ENCODE measurements at regions not wholly inside any gene's neighbourhood (a gene's known extent, or its start where the extent isn't known, plus 50 kb on each side); places are given as distances from the start of the nearest gene placed in this dataset.

DNA sequence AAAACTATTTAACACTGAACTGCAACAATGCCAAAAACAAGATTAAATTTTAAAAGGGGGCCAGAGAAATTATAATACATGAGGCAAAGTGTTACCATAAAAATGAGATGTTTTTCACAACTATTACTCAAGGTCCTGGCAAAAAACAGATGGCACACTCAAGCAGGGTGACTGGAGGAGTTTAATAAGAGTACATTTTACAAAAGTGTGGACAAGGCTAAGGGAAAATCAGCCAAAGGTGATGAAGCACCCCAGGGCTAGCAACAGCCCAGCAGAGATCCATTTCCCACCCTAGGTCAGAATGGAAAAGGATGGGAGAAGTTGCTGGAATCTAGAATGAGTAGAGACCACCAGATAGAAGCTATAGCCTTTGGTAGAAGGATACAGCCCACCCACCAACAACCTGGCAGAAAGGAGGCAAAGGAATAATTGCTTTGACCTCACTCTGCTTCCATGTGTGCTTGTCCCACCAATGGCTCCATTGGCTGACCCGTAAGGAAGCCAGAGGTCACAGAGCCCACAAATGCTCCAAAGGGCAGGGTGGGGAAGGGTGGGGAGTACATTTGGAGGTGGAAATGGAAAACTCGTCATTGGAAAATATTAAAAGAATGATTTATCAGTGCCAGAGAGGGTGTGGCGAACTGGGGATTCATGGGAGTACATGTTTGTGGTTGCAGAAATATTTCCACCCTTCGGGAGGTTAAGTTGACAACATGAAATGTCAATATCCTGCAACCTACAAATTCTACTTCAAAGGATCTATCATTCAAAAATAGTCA lies 161.0 kb upstream of the UBE2E2 start:
- H3K9me3 ChIP-seq, result no peaks in the 10 kb centered on the region
- no peaks in the 10 kb centered on the region for H3K4me1 ChIP-seq
- TF ChIP-seq, protein P1, sequence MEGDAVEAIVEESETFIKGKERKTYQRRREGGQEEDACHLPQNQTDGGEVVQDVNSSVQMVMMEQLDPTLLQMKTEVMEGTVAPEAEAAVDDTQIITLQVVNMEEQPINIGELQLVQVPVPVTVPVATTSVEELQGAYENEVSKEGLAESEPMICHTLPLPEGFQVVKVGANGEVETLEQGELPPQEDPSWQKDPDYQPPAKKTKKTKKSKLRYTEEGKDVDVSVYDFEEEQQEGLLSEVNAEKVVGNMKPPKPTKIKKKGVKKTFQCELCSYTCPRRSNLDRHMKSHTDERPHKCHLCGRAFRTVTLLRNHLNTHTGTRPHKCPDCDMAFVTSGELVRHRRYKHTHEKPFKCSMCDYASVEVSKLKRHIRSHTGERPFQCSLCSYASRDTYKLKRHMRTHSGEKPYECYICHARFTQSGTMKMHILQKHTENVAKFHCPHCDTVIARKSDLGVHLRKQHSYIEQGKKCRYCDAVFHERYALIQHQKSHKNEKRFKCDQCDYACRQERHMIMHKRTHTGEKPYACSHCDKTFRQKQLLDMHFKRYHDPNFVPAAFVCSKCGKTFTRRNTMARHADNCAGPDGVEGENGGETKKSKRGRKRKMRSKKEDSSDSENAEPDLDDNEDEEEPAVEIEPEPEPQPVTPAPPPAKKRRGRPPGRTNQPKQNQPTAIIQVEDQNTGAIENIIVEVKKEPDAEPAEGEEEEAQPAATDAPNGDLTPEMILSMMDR (IDR thresholded peaks at IDR 0.05), result no peak
- no peak for TF ChIP-seq POLR2A (IDR thresholded peaks at IDR 0.05)
- WGBS, 2 donors, result 59 to 60% methylated on average over 4 of the region's 4 CpGs
- no peak overlapping the region for H3K4me3 ChIP-seq
- intact Hi-C loops (cut with DNase I), result no loop called here
- DNase-seq (no peak), ATAC-seq (no peak)
- no peak overlapping the region for H3K27ac ChIP-seq
- no peaks in the 10 kb centered on the region for H3K36me3 ChIP-seq (replicated peaks in 1 of 2; ENCODE audit: insufficient read depth in 1 of 2, low read depth in 2 of 2)
- H3K27me3 ChIP-seq, result no peaks in the 10 kb centered on the region

DNA sequence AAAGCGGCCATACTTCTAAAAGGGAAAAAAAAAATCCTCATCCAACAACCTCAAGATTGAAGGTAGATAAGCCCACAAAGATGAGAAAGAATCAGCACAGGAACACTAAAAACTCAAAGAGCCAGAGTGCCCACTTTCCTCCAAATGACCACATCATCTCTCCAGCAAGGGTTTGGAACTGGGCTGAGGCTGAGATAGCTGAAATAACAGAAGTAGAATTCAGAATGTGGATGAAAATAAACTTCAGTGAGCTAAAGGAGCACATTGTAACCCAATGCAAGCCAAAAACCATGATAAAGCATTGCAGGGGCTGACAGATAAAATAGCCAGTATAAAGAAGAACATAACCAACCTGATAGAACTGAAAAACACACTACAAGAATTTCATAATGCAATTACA lies 158.7 kb upstream of the UBE2E2 start:
- Histone ChIP-seq H3K27ac (no peak overlapping the region), H3K36me3 (replicated peaks in 1 of 2; ENCODE audit: insufficient read depth in 1 of 2, low read depth in 2 of 2) (no peaks in the 10 kb centered on the region), H3K9me3 (peaks cover 0 to 7% (median 0%) of the 10 kb centered on the region in 3 donors), H3K27me3 (no peaks in the 10 kb centered on the region), H3K4me1 (no peaks in the 10 kb centered on the region), H3K4me3 (no peak overlapping the region)
- no peak for ATAC-seq
- TF ChIP-seq, protein P1 (IDR thresholded peaks at IDR 0.05), result no peak
- no peak for TF ChIP-seq POLR2A (IDR thresholded peaks at IDR 0.05)
- WGBS, 2 donors, result 81 to 89% methylated on average over 1 of the region's 1 CpG
- no peak for DNase-seq
- intact Hi-C loops (cut with DNase I), result no loop called here

DNA sequence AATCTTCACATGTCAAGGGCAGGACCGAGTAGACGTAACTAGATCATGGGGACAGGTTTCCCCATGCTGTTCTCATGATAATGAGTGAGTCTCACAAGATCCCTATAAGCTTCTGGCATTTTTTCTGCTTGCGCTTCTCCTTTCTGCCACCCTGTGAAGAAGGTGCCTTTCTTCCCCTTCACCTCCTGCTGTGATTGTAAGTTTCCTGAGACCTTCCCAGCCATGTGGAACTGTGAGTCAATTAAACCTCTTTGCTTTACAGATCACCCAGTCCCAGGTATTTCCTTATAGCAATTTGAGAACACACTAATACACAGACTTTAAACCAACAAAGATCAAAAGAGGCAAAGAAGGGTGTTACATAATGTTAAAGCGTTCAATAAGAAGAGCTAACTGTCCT lies 156.6 kb upstream of the UBE2E2 start:
- Histone ChIP-seq H3K36me3 (replicated peaks in 1 of 2; ENCODE audit: insufficient read depth in 1 of 2, low read depth in 2 of 2) (no peaks in the 10 kb centered on the region), H3K27ac (no peak overlapping the region), H3K4me1 (no peaks in the 10 kb centered on the region), H3K27me3 (no peaks in the 10 kb centered on the region), H3K4me3 (no peak overlapping the region), H3K9me3 (peaks cover 0 to 7% (median 0%) of the 10 kb centered on the region in 3 donors)
- TF ChIP-seq POLR2A (IDR thresholded peaks at IDR 0.05), result no peak
- TF ChIP-seq, protein P1 (IDR thresholded peaks at IDR 0.05), result no peak
- DNase-seq, result no peak
- WGBS, 2 donors, result 65 to 67% methylated on average over 4 of the region's 4 CpGs
- intact Hi-C loops (cut with DNase I), result no loop called here
- no peak for ATAC-seq

DNA sequence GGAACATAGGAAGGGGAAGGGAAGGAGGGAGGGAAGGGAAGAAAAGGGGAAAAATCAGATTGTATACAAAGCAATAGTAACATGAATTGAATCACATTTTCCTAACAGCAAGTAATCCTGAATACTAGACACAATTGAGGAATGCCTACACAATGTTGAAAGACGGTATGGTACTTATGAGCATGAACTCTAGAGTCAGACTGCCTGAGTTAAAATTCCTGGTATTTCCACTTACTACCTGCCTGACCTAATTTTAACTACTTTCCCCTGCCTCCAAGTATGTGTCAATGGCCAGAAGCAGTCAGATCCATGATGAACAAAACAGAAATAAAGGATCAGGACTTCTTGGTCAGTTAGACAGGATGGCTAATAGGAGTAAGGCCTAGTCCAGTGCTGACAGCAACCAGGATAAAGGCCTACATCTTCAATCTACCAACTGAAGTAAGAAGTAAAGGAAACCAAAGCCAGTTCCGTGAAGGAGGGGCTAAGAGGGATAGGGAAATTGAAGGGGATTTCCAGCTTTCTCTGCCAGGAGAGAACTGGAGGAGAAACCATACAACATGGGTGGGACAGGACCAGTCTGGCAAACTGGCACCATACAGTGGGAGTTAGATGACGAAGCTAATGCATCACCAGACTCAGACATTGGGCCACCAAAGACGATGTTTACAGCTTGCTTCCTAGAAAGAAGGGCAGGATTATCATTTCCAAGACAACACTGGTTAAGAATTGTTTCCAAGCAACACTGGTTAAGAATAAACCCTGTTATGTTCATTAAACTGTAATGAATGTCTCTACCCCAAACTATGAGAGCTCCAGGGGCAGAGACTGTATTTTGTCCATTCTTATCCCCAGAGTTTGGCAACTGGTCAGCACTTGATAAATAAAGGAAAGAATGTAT lies 151.6 kb upstream of the UBE2E2 start:
- Histone ChIP-seq H3K36me3 (replicated peaks in 1 of 2; ENCODE audit: insufficient read depth in 1 of 2, low read depth in 2 of 2) (no peaks in the 10 kb centered on the region), H3K4me3 (no peak overlapping the region), H3K27me3 (no peaks in the 10 kb centered on the region), H3K4me1 (no peaks in the 10 kb centered on the region), H3K27ac (no peak overlapping the region), H3K9me3 (peaks cover 0 to 7% (median 0%) of the 10 kb centered on the region in 3 donors)
- ATAC-seq (no peak), DNase-seq (no peak)
- intact Hi-C loops (cut with DNase I), result no loop called here
- TF ChIP-seq POLR2A (IDR thresholded peaks at IDR 0.05), result no peak
- TF ChIP-seq, protein P1 (IDR thresholded peaks at IDR 0.05), result no peak
- 77 to 78% methylated on average over 4 of the region's 4 CpGs for WGBS, 2 donors
